ENCODE measurements at regions not wholly inside any gene's neighbourhood (a gene's known extent, or its start where the extent isn't known, plus 50 kb on each side); places are given as distances from the start of the nearest gene placed in this dataset.

DNA sequence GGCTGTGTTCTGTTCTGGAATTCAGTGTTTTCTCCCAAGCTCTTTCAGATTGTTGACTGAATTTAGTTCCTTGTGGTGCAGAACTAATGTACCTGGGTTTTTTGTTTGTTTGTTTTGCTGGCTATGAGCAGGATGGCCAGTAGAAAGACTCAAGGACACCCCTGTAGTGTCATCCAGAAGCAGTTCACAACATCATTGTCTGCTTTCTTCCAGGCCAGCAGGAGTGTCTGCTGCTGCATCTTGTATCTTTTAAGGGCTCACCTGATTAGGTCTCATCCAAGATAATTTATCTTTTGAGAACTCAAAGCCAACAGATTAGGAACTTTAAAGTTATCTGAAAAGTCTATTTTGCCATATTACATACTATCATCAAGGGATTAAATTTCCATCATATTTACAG lies 318.5 kb upstream of the MC4R start:
- Histone ChIP-seq H2BK12ac (ENCODE audit: low read depth, low read length) (no peak overlapping the region), H4K91ac (replicated peaks; ENCODE audit: insufficient read length, low read length) (no peak overlapping the region), H3K4me3 (ENCODE audit: extremely low read depth in 1 of 4, insufficient read depth in 2 of 4, low read depth in 3 of 4, low read length in 4 of 4) (no peak overlapping the region), H3K56ac (replicated peaks; ENCODE audit: insufficient read length, low read depth, low read length) (no peak overlapping the region), H3K27ac (ENCODE audit: low read depth, low read length) (no peak overlapping the region), H2BK20ac (ENCODE audit: low read length) (no peak overlapping the region), H3K9ac (replicated peaks in 1 of 4; ENCODE audit: extremely low read depth in 1 of 4, low read depth in 3 of 4, low read length in 3 of 4) (no peak overlapping the region), H2BK120ac (replicated peaks; ENCODE audit: low read depth, low read length) (no peak overlapping the region), H3K27me3 (replicated peaks in 1 of 4; ENCODE audit: control insufficient read depth in 3 of 4, extremely low read depth in 1 of 4, insufficient read depth in 3 of 4, low read length in 3 of 4) (no peaks in the 10 kb centered on the region), H2BK5ac (ENCODE audit: low read depth, low read length) (no peak overlapping the region), H2BK15ac (ENCODE audit: low read length) (no peak overlapping the region), H3K79me2 (ENCODE audit: control insufficient read depth in 1 of 2, insufficient read depth in 2 of 2, low read length in 2 of 2) (no peaks in the 10 kb centered on the region), H3K36me3 (ENCODE audit: control insufficient read depth in 2 of 4, insufficient read depth in 4 of 4, low read length in 3 of 4) (no peaks in the 10 kb centered on the region), H4K8ac (ENCODE audit: extremely low read depth, insufficient read depth, low read length) (no peak overlapping the region), H3K18ac (ENCODE audit: extremely low read depth, low read length) (no peak overlapping the region), H3K23ac (ENCODE audit: insufficient read length) (no peak overlapping the region), H3K4me2 (ENCODE audit: insufficient read depth in 1 of 2, low read depth in 2 of 2, low read length in 2 of 2) (no peak overlapping the region), H3K4me1 (replicated peaks in 1 of 4; ENCODE audit: control insufficient read depth in 3 of 4, insufficient read depth in 4 of 4, low read length in 3 of 4) (no peaks in the 10 kb centered on the region), H3K23me2 (ENCODE audit: low read depth, low read length) (no peaks in the 10 kb centered on the region), H3K4ac (replicated peaks; ENCODE audit: insufficient read length, low read depth, low read length) (no peak overlapping the region), H3K9me3 (ENCODE audit: insufficient read depth in 2 of 2, low read depth in 1 of 2, low read length in 1 of 2) (no peaks in the 10 kb centered on the region), H2AFZ (ENCODE audit: low read length) (no peak overlapping the region), H4K20me1 (replicated peaks in 1 of 2; ENCODE audit: control insufficient read depth in 1 of 2, insufficient read depth in 2 of 2, low read length in 2 of 2) (no peaks in the 10 kb centered on the region), H4K5ac (ENCODE audit: insufficient read length, low read depth, low read length) (no peak overlapping the region), H2AK5ac (ENCODE audit: low read depth, low read length) (no peak overlapping the region), H3K14ac (ENCODE audit: insufficient read length) (no peak overlapping the region), H3K79me1 (ENCODE audit: low read depth, low read length) (no peaks in the 10 kb centered on the region)
- no peak for DNase-seq (ENCODE audit: low read depth in 1 of 2, low spot score in 2 of 2)
- TF ChIP-seq HDAC6 (IDR thresholded peaks at IDR 0.05; ENCODE audit: low read depth, low read length), result no peak
- no peak for TF ChIP-seq SP1 (IDR thresholded peaks at IDR 0.05; ENCODE audit: low read depth, low read length)
- no peak for TF ChIP-seq MAFK (IDR thresholded peaks at IDR 0.05; ENCODE audit: low read depth, low read length)
- no peak for TF ChIP-seq SP2 (IDR thresholded peaks at IDR 0.05; ENCODE audit: low read length)
- no peak for TF ChIP-seq SAP30 (IDR thresholded peaks at IDR 0.05; ENCODE audit: insufficient read depth, insufficient replicate concordance, low read length)
- TF ChIP-seq RBBP5 (IDR thresholded peaks at IDR 0.05; ENCODE audit: borderline replicate concordance, low read depth, low read length), result no peak
- TF ChIP-seq GABPA (IDR thresholded peaks at IDR 0.05; ENCODE audit: borderline replicate concordance, insufficient read depth, low read length), result no peak
- TF ChIP-seq NANOG (IDR thresholded peaks at IDR 0.05; ENCODE audit: insufficient read depth, low read depth, low read length, poor library complexity, severe bottlenecking), result no peak
- TF ChIP-seq GTF2F1 (IDR thresholded peaks at IDR 0.05; ENCODE audit: borderline replicate concordance, low read depth, low read length), result no peak
- CTCF ChIA-PET (ENCODE audit: partially characterized antibody), result interaction anchor here (0.9 kb wide), 1 partner anchor 14 kb away, joined by 4 read pairs; no protein-coding TSS in a partner anchor
- FAIRE-seq, result no peak
- POLR2A ChIA-PET (ENCODE audit: partially characterized antibody), result interaction anchor here (1.7 kb wide), 1 partner anchor 13 kb away, joined by 3 read pairs; no protein-coding TSS in a partner anchor

All from H1 (cell line).